DND-41 (cell line): ENCODE measurements at regions not wholly inside any gene's neighbourhood (a gene's known extent, or its start where the extent isn't known, plus 50 kb on each side); places are given as distances from the start of the nearest gene placed in this dataset.

Source experiments
- ATAC-seq: fragments of 200-7000 bp; cut with Tn5 transposase; 3 replicates; pipeline ENCODE4 v1.9.1; 2021; ENCODE audit warnings: low read depth; ENCODE audit not compliant: insufficient read depth
- DNase-seq: peaks from one replicate; pipeline ENCODE4 v3.0.0-alpha.2; 2020
- H2AFZ ChIP-seq: 2 replicates; pipeline ENCODE4 v1.6.0; 2012; ENCODE audit warnings: low read depth, low read length
- H3K27ac ChIP-seq: 2 replicates; pipeline ENCODE4 v1.5.1; 2012; ENCODE audit warnings: low read length, inconsistent platforms
- H3K27me3 ChIP-seq: fragments of 200-600 bp; sonication (generic); 2 replicates; pipeline ENCODE4 v1.6.0; 2012; ENCODE audit warnings: low read length, mild to moderate bottlenecking, inconsistent platforms; ENCODE audit not compliant: insufficient read depth, poor library complexity
- H3K36me3 ChIP-seq: 2 replicates; pipeline ENCODE4 v1.5.1; 2012; ENCODE audit warnings: low read length, inconsistent platforms; ENCODE audit not compliant: insufficient read depth
- H3K4me1 ChIP-seq: 2 replicates; pipeline ENCODE4 v1.5.1; 2012; ENCODE audit warnings: mild to moderate bottlenecking, low read length; ENCODE audit not compliant: insufficient read depth
- H3K4me2 ChIP-seq: 2 replicates; pipeline ENCODE4 v1.6.0; 2012; ENCODE audit warnings: mild to moderate bottlenecking, moderate library complexity, low read length, inconsistent platforms; ENCODE audit not compliant: insufficient read depth
- H3K4me3 ChIP-seq, 2 experiments: fragments of 200-600 bp in 1 of 2; shearing (Covaris generic) in 1 of 2; 2 replicates each; pipeline ENCODE4 v1.5.1; 2012 to 2016; ENCODE audit warnings: inconsistent platforms in 2 of 2, low read length in 2 of 2, mild to moderate bottlenecking in 2 of 2, low read depth in 1 of 2, moderate library complexity in 1 of 2
- H3K79me2 ChIP-seq: 2 replicates; pipeline ENCODE4 v1.6.0; 2012; ENCODE audit warnings: low read length, inconsistent platforms; ENCODE audit not compliant: insufficient read depth
- H3K9ac ChIP-seq: 2 replicates; pipeline ENCODE4 v1.6.0; 2012; ENCODE audit warnings: low read depth, mild to moderate bottlenecking, inconsistent platforms, low read length, moderate library complexity
- H3K9me3 ChIP-seq: 2 replicates; pipeline ENCODE4 v1.5.1; 2012; ENCODE audit warnings: low read length, moderate library complexity, mild to moderate bottlenecking, inconsistent platforms; ENCODE audit not compliant: insufficient read depth, severe bottlenecking
- H4K20me1 ChIP-seq: 2 replicates; pipeline ENCODE4 v1.6.0; 2012; ENCODE audit warnings: low read length; ENCODE audit not compliant: insufficient read depth
- EZH2 ChIP-seq: IDR thresholded peaks from 3 replicates; pipeline ENCODE4 v1.6.1; 2012; ENCODE audit warnings: borderline replicate concordance, low read depth, mild to moderate bottlenecking, moderate library complexity, low read length, inconsistent platforms; ENCODE audit not compliant: severe bottlenecking
- TF ChIP-seq, protein P1 (sequence below): IDR thresholded peaks from 2 replicates; pipeline ENCODE4 v1.5.1; 2012; ENCODE audit warnings: borderline replicate concordance, low read length, moderate library complexity, mild to moderate bottlenecking; ENCODE audit not compliant: poor library complexity, severe bottlenecking; ENCODE audit errors: extremely low read depth

DNA sequence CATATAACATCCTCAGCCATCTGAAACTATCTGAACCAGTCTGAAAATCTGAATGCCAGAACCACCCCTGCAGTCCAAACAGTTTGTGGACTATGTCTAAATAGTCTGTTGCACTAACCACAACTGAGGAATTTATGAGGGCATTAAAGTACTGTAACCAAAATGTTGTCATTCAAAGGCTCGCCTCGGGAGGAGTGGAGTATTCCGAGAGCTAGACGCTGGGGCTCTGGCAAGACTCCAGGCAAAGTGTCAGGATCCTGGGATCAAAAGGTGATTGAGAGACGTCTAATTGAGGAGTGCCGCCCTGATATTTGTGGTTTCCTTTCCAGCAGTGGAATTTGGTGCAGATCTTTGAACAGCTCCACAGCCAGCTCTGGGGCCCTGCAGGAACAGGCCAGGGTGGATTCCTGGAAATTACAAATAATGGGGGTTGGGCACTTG is 142.9 kb upstream of the MYOCD start:
- no peak for TF ChIP-seq EZH2
- TF ChIP-seq, protein P1, sequence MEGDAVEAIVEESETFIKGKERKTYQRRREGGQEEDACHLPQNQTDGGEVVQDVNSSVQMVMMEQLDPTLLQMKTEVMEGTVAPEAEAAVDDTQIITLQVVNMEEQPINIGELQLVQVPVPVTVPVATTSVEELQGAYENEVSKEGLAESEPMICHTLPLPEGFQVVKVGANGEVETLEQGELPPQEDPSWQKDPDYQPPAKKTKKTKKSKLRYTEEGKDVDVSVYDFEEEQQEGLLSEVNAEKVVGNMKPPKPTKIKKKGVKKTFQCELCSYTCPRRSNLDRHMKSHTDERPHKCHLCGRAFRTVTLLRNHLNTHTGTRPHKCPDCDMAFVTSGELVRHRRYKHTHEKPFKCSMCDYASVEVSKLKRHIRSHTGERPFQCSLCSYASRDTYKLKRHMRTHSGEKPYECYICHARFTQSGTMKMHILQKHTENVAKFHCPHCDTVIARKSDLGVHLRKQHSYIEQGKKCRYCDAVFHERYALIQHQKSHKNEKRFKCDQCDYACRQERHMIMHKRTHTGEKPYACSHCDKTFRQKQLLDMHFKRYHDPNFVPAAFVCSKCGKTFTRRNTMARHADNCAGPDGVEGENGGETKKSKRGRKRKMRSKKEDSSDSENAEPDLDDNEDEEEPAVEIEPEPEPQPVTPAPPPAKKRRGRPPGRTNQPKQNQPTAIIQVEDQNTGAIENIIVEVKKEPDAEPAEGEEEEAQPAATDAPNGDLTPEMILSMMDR: no peak
- Histone ChIP-seq H3K4me1 (no peaks in the 10 kb centered on the region), H3K9me3 (no peaks in the 10 kb centered on the region), H3K4me2 (no peak overlapping the region), H3K27ac (no peak overlapping the region), H3K9ac (no peak overlapping the region), H3K36me3 (no peaks in the 10 kb centered on the region), H3K79me2 (no peaks in the 10 kb centered on the region), H4K20me1 (no peaks in the 10 kb centered on the region), H2AFZ (no peak overlapping the region), H3K27me3 (no peaks in the 10 kb centered on the region), H3K4me3 (no peak overlapping the region)
- DNase-seq (no peak), ATAC-seq (no peak)

DNA sequence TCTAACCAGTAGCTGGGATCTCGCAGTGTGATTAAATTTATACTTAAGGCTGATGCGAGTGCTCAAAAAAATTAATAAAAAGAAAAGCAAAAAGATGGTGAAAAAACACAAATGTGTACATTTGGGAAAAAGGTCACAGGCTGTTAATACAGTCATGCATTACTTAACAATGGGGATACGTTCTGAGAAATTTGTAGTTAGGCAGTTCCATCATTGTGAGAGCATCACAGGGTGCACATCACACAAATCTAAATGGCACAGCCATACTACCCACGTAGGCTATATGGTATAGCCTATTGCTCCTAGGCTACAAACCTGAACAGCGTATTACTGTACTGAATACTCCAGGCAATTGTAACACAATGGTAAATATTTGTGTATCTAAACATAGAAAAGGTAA is 142.4 kb upstream of the MYOCD start:
- no peak overlapping the region for H3K27ac ChIP-seq
- no peak overlapping the region for H3K4me2 ChIP-seq
- no peaks in the 10 kb centered on the region for H3K79me2 ChIP-seq
- H3K9me3 ChIP-seq: no peaks in the 10 kb centered on the region
- H3K4me1 ChIP-seq: no peaks in the 10 kb centered on the region
- TF ChIP-seq, protein P1: no peak
- no peak for TF ChIP-seq EZH2
- no peaks in the 10 kb centered on the region for H3K27me3 ChIP-seq
- H3K4me3 ChIP-seq: no peak overlapping the region
- no peak for ATAC-seq
- no peaks in the 10 kb centered on the region for H3K36me3 ChIP-seq
- no peak overlapping the region for H3K9ac ChIP-seq
- no peaks in the 10 kb centered on the region for H4K20me1 ChIP-seq
- no peak for DNase-seq
- no peak overlapping the region for H2AFZ ChIP-seq

DNA sequence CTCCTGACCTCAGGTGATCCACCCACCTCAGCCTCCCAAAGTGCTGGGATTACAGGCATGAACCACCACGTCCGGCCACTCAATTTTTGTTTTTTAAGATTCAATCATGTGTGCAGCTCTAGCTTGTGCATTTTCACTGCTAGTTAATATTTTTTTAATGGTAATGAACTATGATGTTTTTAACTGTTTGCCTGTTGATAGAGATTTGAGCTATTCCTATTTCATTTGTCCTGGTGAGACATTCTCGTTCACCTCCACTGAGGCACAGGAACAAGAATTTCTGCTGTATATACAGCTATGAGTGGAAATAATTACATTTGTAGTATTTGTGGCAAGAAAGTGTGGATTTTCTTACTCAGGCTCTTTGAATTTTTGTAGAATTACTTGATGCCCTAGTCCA is 137.7 kb upstream of the MYOCD start:
- Histone ChIP-seq H3K4me1 (no peaks in the 10 kb centered on the region), H3K4me3 (no peak overlapping the region), H2AFZ (no peak overlapping the region), H3K9ac (no peak overlapping the region), H4K20me1 (no peaks in the 10 kb centered on the region), H3K27ac (no peak overlapping the region), H3K27me3 (no peaks in the 10 kb centered on the region), H3K4me2 (no peak overlapping the region), H3K9me3 (no peaks in the 10 kb centered on the region), H3K79me2 (no peaks in the 10 kb centered on the region), H3K36me3 (no peaks in the 10 kb centered on the region)
- DNase-seq (no peak), ATAC-seq (no peak)
- no peak for TF ChIP-seq EZH2
- TF ChIP-seq, protein P1: no peak

DNA sequence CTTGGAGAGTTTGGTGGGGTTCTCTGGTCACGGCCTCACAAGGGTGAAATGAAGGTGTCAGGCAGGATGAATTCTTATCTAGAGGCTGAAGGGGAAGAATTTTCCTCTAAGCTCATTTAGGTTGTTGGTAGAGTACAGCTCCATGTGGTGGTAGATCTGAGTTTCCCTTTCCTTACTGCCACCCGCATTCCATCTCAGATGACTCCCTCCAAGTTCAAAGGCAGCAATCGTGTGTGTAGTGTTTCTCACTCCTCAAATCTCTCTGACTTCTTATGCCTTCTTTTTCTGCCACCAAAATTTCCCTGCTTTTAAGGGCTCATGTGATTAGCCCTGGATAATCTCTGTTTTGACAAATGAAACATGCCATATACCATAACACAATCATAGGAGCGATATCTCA is 135.5 kb upstream of the MYOCD start:
- Histone ChIP-seq H3K4me1 (no peaks in the 10 kb centered on the region), H2AFZ (no peak overlapping the region), H3K27me3 (no peaks in the 10 kb centered on the region), H3K79me2 (no peaks in the 10 kb centered on the region), H3K27ac (no peak overlapping the region), H3K36me3 (no peaks in the 10 kb centered on the region), H3K9ac (no peak overlapping the region), H4K20me1 (no peaks in the 10 kb centered on the region), H3K4me2 (no peak overlapping the region), H3K4me3 (no peak overlapping the region), H3K9me3 (no peaks in the 10 kb centered on the region)
- ATAC-seq: no peak
- no peak for DNase-seq
- TF ChIP-seq EZH2: no peak
- TF ChIP-seq, protein P1: no peak
